AG04450 (cell line): ENCODE measurements at regions not wholly inside any gene's neighbourhood (a gene's known extent, or its start where the extent isn't known, plus 50 kb on each side); places are given as distances from the start of the nearest gene placed in this dataset.
"Not testable (repeated sequence)": the region's sequence is repeated elsewhere in the genome, so short reads cannot be mapped to it uniquely, and the experiment has no call there.

Source experiments
- CTCF ChIA-PET: fragments of 300-600, 350-600 bp; formaldehyde crosslinking; extraction: SDS; loops from one replicate; lab custom pipeline; 2022; ENCODE audit warnings: antibody characterized with exemption, inconsistent platforms; lab: Charles Lee
- POLR2A ChIA-PET: fragments of 350-600 bp; formaldehyde crosslinking; extraction: SDS; loops from one replicate; lab custom pipeline; 2021; ENCODE audit warnings: antibody characterized with exemption, inconsistent platforms; lab: Yijun Ruan, JAX
- DNase-seq: peaks from one replicate; pipeline ENCODE4 v3.0.0-alpha.2; 2011; ENCODE audit warnings: low read depth, low spot score
- H3K27ac ChIP-seq: one replicate; pipeline ENCODE4 v1.5.1; 2012; ENCODE audit warnings: low read depth, low read length, control low read depth
- H3K27me3 ChIP-seq: one replicate; pipeline ENCODE4 v1.6.0; 2012; ENCODE audit warnings: low read length; ENCODE audit not compliant: control insufficient read depth, insufficient read depth
- H3K4me3 ChIP-seq: 2 replicates; pipeline ENCODE4 v1.5.1; 2011; ENCODE audit warnings: mild to moderate bottlenecking, low read depth, low read length, control low read depth
- H3K9me3 ChIP-seq: 2 replicates; pipeline ENCODE4 v1.5.1; 2012; ENCODE audit warnings: low read length; ENCODE audit not compliant: control insufficient read depth, insufficient read depth
- TF ChIP-seq, protein P1 (sequence below): IDR thresholded peaks from 2 replicates; pipeline ENCODE4 v1.5.1; 2011; ENCODE audit warnings: low read depth, low read length, control low read depth, inconsistent platforms

DNA sequence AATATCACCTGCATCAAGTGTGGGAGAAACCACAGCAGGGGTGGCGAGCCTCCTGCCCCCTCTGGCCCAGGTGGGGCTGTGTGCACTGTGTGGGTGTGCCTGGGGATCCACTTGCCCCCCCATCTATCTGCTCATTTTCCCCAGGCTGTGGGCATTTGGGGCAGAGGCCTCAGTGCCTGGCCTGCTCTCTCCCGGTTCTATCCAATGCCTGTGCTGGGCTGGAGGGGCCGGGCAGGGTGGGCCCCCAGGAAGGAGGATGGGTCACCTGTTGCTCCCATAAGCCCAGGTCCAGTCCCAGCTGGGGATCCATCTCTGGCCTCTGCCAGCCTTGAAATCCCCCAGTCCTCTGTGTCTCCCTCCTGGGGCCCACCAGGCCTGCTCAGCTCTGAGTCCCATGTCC is 105.6 kb downstream of the TMEM121 start:
- Histone ChIP-seq H3K27me3 (no peaks in the 10 kb centered on the region), H3K4me3 (no peak overlapping the region), H3K27ac (no peak overlapping the region), H3K9me3 (peaks cover 69% of the 10 kb centered on the region)
- TF ChIP-seq, protein P1, sequence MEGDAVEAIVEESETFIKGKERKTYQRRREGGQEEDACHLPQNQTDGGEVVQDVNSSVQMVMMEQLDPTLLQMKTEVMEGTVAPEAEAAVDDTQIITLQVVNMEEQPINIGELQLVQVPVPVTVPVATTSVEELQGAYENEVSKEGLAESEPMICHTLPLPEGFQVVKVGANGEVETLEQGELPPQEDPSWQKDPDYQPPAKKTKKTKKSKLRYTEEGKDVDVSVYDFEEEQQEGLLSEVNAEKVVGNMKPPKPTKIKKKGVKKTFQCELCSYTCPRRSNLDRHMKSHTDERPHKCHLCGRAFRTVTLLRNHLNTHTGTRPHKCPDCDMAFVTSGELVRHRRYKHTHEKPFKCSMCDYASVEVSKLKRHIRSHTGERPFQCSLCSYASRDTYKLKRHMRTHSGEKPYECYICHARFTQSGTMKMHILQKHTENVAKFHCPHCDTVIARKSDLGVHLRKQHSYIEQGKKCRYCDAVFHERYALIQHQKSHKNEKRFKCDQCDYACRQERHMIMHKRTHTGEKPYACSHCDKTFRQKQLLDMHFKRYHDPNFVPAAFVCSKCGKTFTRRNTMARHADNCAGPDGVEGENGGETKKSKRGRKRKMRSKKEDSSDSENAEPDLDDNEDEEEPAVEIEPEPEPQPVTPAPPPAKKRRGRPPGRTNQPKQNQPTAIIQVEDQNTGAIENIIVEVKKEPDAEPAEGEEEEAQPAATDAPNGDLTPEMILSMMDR = no peak
- DNase-seq = no peak
- ChIA-PET CTCF (no interaction called here), POLR2A (no interaction called here)

DNA sequence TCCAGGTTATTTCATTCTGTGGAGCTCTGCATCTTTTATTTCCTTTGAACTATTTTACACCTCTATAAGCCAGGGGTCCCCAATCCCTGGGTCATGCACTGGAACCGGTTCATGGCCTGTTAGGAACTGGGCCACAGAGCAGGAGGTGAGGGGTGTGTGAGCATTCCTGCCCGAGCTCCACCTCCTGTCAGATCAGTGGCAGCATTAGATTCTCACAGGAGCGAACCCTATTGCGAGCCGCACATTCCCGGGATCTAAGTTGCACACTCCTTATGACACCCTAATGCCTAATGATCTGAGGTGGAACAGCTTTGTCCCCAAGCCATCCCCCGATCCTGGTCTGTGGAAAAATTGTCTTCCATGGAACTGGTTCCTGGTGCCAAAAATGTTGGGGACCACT is 107.2 kb downstream of the TMEM121 start:
- POLR2A ChIA-PET = not testable (repeated sequence)

DNA sequence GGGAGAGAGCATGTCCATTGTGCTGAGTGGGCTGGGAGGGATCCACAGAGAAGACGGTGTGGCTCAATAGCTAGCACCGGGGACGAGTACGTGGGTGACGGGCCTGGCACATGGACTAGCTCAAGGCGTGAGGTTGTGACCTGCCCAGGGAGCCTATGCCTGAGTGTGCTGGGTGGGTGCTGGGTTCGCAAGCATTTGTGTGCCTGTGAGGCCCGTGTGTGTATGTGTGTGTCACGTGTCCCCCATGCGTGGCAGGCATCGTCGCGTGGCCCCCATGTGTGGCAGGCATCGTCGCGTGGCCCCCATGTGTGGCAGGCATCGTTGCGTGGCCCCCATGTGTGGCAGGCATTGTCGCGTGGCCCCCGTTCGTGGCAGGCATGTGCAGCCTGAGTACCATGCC is 109.2 kb downstream of the TMEM121 start:
- ChIA-PET CTCF (no interaction called here), POLR2A (no interaction called here)
- H3K4me3 ChIP-seq = no peak overlapping the region
- H3K27ac ChIP-seq = no peak overlapping the region
- peaks cover 49% of the 10 kb centered on the region for H3K9me3 ChIP-seq
- TF ChIP-seq, protein P1 = no peak
- no peaks in the 10 kb centered on the region for H3K27me3 ChIP-seq
- DNase-seq = no peak

More for the DNA sequence above, 107.2 kb downstream of the TMEM121 start:
- H3K27me3 ChIP-seq, DNase-seq, H3K27ac ChIP-seq, CTCF ChIA-PET, H3K4me3 ChIP-seq: not testable (repeated sequence)
- H3K9me3 ChIP-seq = peaks cover 61% of the 10 kb centered on the region

DNA sequence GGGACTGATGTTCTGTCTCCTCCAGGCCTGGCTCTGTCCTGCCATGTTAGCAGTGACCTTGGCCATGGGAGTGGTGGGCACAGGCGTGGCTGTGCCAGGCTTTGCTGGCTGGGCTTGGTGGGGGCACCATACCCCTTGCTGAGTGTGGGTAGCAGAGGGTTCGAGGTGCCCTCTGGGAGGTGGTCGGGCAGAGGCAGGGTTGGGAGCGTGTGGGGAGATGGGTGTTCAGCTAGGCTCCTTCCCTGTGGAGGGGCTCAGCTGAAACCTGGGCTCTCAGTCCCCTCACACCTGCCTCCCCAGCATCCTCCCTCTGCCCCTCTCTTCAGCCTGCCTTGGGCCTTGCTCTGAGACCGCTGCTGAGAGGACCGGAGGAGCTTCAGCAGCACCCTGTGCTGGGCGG is 109.6 kb downstream of the TMEM121 start:
- DNase-seq, POLR2A ChIA-PET, CTCF ChIA-PET, H3K4me3 ChIP-seq, H3K27ac ChIP-seq, H3K27me3 ChIP-seq: not testable (repeated sequence)
- H3K9me3 ChIP-seq = peaks cover 49% of the 10 kb centered on the region

DNA sequence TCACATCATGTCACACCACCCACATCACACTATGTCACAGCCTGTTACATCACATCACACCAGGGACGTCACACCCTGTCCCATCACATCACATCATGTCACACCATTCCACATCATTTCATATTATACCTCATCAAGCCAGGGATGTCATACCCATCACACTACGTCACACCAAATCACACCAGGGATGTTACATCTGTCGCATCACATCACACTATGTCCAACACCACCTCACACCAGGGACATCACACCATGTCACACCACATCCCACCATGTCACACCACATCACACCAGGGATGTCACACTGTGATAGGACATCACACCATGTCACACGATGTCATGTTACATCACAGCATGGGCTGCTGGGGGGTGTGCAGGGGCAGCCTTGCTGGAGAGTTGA is 110.6 kb downstream of the TMEM121 start:
- ChIA-PET CTCF (no interaction called here), POLR2A (no interaction called here)
- H3K27ac ChIP-seq = no peak overlapping the region
- TF ChIP-seq, protein P1 = no peak
- H3K27me3 ChIP-seq = no peaks in the 10 kb centered on the region
- no peak for DNase-seq
- H3K9me3 ChIP-seq = peaks cover 51% of the 10 kb centered on the region
- no peak overlapping the region for H3K4me3 ChIP-seq

DNA sequence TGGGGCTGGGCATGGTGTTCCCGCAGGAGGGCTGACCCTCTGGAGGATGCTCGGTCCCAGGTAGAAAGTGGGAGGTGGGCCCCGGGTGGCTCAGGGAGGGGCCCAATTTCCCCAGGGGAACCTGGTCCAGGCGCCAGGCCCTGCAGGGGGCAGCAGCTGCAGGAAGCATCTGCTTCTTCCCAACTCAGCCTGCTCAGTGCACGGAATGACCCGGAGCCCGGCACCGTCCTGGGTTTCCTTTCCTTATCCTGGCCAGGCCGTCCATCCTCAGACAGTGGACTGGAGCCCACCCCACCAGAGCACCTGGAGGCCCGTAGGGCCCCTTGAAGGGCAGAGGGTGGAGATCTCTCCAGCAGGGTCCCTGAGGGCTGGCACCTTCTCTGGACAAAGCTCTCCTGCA is 111.0 kb downstream of the TMEM121 start:
- H3K4me3 ChIP-seq, POLR2A ChIA-PET, H3K27me3 ChIP-seq, CTCF ChIA-PET, H3K27ac ChIP-seq, DNase-seq: not testable (repeated sequence)
- H3K9me3 ChIP-seq = peaks cover 49% of the 10 kb centered on the region

DNA sequence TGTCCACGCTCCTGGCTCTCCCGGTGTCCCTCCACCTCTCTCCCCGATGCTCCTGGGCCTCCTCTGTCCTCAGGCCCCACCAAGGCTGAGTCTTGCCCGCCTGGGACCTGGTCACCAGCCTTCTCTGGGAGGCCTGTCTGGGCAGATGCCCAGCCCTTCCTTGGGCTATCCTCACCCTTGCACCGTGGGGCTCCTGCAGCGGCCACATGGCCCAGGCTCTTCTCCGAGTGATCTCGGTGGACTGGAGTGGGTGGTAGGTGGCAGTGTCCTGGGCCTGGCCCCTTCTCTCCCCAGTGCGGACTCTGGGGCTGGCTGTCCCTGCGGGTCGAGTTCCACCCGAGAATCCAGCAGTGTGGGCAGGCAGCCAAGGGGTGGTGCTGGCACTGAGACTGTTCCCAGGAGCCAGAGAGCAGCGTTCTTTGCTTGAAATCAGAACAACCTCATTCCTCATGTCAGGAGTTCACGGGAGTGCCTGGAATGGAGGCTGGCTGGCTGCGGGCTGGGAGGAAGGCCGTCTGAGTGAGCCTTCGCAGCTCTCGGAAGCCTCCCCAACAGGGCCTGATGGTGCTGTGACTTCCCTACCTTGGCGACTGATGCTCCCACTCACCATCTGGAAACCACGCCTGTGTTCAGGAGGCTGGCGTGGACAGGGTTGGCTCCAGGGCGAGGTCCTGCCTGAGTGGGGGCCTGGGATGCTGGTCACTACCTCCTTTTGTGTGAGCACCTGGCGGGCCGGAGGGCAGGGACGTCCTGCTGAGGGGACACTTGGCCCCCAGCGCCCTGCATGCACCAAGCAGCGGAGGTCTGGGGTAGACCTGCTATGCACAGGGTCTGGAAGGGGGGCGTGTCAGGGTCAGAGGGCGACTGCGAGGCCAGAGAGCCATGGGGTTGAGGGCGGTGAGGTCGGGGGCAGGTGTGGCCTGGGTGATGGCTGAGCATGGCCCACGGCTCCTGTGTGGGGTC is 113.9 kb downstream of the TMEM121 start:
- CTCF ChIA-PET, POLR2A ChIA-PET, H3K4me3 ChIP-seq, DNase-seq, H3K27me3 ChIP-seq, H3K27ac ChIP-seq: not testable (repeated sequence)
- H3K9me3 ChIP-seq = peaks cover 63% of the 10 kb centered on the region
